HepG2 (cell line): ENCODE measurements at regions not wholly inside any gene's neighbourhood (a gene's known extent, or its start where the extent isn't known, plus 50 kb on each side); places are given as distances from the start of the nearest gene placed in this dataset.

Experiments used
- ATAC-seq: fragments of 200-7000 bp; cut with Tn5 transposase; 3 replicates; pipeline ENCODE4 v1.9.1; 2020; ENCODE audit warnings: mild to moderate bottlenecking, moderate library complexity
- BruUV-seq: library from RNA; stranded (reverse); fragments of 400-500 nt; replicated peaks from 2 replicates; lab custom pipeline; 2021; lab: Mats Ljungman, UMichigan
- CTCF ChIA-PET: fragments of 300-600 bp; formaldehyde crosslinking; extraction: SDS; loops from one replicate; lab custom pipeline; 2021; ENCODE audit warnings: low total read pairs, inconsistent platforms, low intra/inter-chr PET ratio; lab: Yijun Ruan, JAX
- POLR2A ChIA-PET: fragments of 350-600 bp; sonication (Branson Sonifier 250); formaldehyde crosslinking; loops from one replicate; lab custom pipeline; 2020; ENCODE audit warnings: antibody characterized with exemption, inconsistent platforms; lab: Yijun Ruan, JAX
- DNase-seq: peaks from one replicate; pipeline ENCODE4 v3.0.0-alpha.2; 2015; ENCODE audit warnings: low spot score
- FAIRE-seq: peaks from 3 replicates; lab custom pipeline; 2011; peaks lifted over from hg19 to GRCh38; lab: Jason Lieb, UNC
- H2AFZ ChIP-seq: one replicate; pipeline ENCODE4 v1.6.1; 2011; ENCODE audit warnings: low read length, inconsistent platforms
- H3K27ac ChIP-seq: fragments of 300-600 bp; 3 replicates; pipeline ENCODE4 v1.8.0; 2011; ENCODE audit warnings: mixed run types, mild to moderate bottlenecking, mixed read lengths, low read length, inconsistent platforms; ENCODE audit not compliant: insufficient read depth; ENCODE audit errors: extremely low read length
- H3K27me3 ChIP-seq, 2 experiments: fragments of 200-600 bp in 1 of 2; 2 replicates in 1 of 2; 3 replicates in 1 of 2; pipeline versions ENCODE4 v1.6.0 to v1.8.0; 2011; ENCODE audit warnings: low read length in 2 of 2, mild to moderate bottlenecking in 2 of 2, moderate library complexity in 2 of 2, inconsistent platforms in 1 of 2; ENCODE audit not compliant: insufficient read depth in 2 of 2, control insufficient read depth in 1 of 2
- H3K36me3 ChIP-seq, 2 experiments: fragments of 200-600 bp in 1 of 2; replicated peaks in 1 of 2; 2 replicates in 1 of 2; 3 replicates in 1 of 2; pipeline versions ENCODE4 v1.5.1 to v1.8.0; 2011; ENCODE audit warnings: low read length in 2 of 2, inconsistent platforms in 1 of 2; ENCODE audit not compliant: insufficient read depth in 2 of 2, control insufficient read depth in 1 of 2
- H3K4me1 ChIP-seq: 2 replicates; pipeline ENCODE4 v1.5.1; 2012; ENCODE audit warnings: low read length, inconsistent platforms; ENCODE audit not compliant: insufficient read depth
- H3K4me2 ChIP-seq: 2 replicates; pipeline ENCODE4 v1.6.0; 2011; ENCODE audit warnings: low read depth, low read length, inconsistent platforms
- H3K4me3 ChIP-seq, 3 experiments: fragments of 200-600 bp in 1 of 3; sonication (generic), shearing (Covaris generic) in 1 of 3; replicated peaks in 1 of 3; 2 replicates each; pipeline ENCODE4 v1.5.1; 2011 to 2016; ENCODE audit warnings: low read length in 3 of 3, inconsistent platforms in 2 of 3, low read depth in 2 of 3, mild to moderate bottlenecking in 2 of 3, control low read depth in 1 of 3, mixed read lengths in 1 of 3; ENCODE audit not compliant: insufficient read depth in 1 of 3
- H3K79me2 ChIP-seq: one replicate; pipeline ENCODE4 v1.6.1; 2011; ENCODE audit warnings: low read length, inconsistent platforms; ENCODE audit not compliant: insufficient read depth
- H3K9ac ChIP-seq: 2 replicates; pipeline ENCODE4 v1.6.0; 2011; ENCODE audit warnings: mild to moderate bottlenecking, low read depth, low read length, inconsistent platforms; ENCODE audit not compliant: insufficient read depth
- H3K9me3 ChIP-seq: 2 replicates; pipeline ENCODE4 v1.5.1; 2012; ENCODE audit warnings: mild to moderate bottlenecking, low read length
- H4K20me1 ChIP-seq: 2 replicates; pipeline ENCODE4 v1.6.0; 2011; ENCODE audit warnings: inconsistent platforms, mild to moderate bottlenecking, low read length, moderate library complexity; ENCODE audit not compliant: insufficient read depth
- ATF1 ChIP-seq: IDR thresholded peaks from 2 replicates; pipeline ENCODE4 v1.6.1; 2016; ENCODE audit warnings: mild to moderate bottlenecking, control low read depth
- DNMT1 ChIP-seq: sonication (generic); formaldehyde crosslinking; IDR thresholded peaks from 2 replicates; pipeline ENCODE4 v1.5.1; 2020; ENCODE audit warnings: mild to moderate bottlenecking, missing genetic modification reagents
- HNF4A ChIP-seq: sonication (generic); formaldehyde crosslinking; IDR thresholded peaks from 2 replicates; pipeline ENCODE4 v1.4.0; 2020; ENCODE audit warnings: missing genetic modification reagents
- HOXA5 ChIP-seq: sonication (generic); formaldehyde crosslinking; IDR thresholded peaks from 2 replicates; pipeline ENCODE4 v1.4.0; 2020; ENCODE audit warnings: missing genetic modification reagents
- IRF1 ChIP-seq: sonication (generic); formaldehyde crosslinking; IDR thresholded peaks from 2 replicates; pipeline ENCODE4 v1.4.0; 2020; ENCODE audit warnings: low read depth, mild to moderate bottlenecking, missing genetic modification reagents
- JUN ChIP-seq: sonication (generic); formaldehyde crosslinking; IDR thresholded peaks from 2 replicates; pipeline ENCODE4 v1.4.0; 2020; ENCODE audit warnings: mild to moderate bottlenecking, missing genetic modification reagents
- KIAA2018 ChIP-seq: sonication (generic); formaldehyde crosslinking; IDR thresholded peaks from 2 replicates; pipeline ENCODE4 v1.5.0; 2020; ENCODE audit warnings: mild to moderate bottlenecking, missing genetic modification reagents, borderline replicate concordance
- MTA1 ChIP-seq: sonication (generic); formaldehyde crosslinking; IDR thresholded peaks from 2 replicates; pipeline ENCODE4 v1.4.0; 2020; ENCODE audit warnings: missing genetic modification reagents, mild to moderate bottlenecking, borderline replicate concordance
- NONO ChIP-seq, 2 experiments: fragments of 450-650 bp in 1 of 2; sonication (generic) in 1 of 2; formaldehyde crosslinking in 1 of 2; IDR thresholded peaks in 1 of 2; conservative IDR thresholded peaks in 1 of 2; 2 replicates each; pipeline versions ENCODE4 v1.6.1 to v1.8.0; 2017 to 2022; ENCODE audit warnings: mild to moderate bottlenecking in 1 of 2, missing genetic modification reagents in 1 of 2, moderate library complexity in 1 of 2
- POLR2A ChIP-seq, 2 experiments: IDR thresholded peaks; 2 replicates each; pipeline ENCODE4 v1.6.1; 2011; ENCODE audit warnings: low read depth in 2 of 2, low read length in 2 of 2, mild to moderate bottlenecking in 1 of 2, moderate library complexity in 1 of 2; ENCODE audit not compliant: insufficient read depth in 1 of 2
- TOPORS ChIP-seq: sonication (generic); formaldehyde crosslinking; IDR thresholded peaks from 2 replicates; pipeline ENCODE4 v1.8.0; 2023; ENCODE audit warnings: mild to moderate bottlenecking, missing genetic modification reagents
- ZC3H4 ChIP-seq: sonication (generic); formaldehyde crosslinking; IDR thresholded peaks from 2 replicates; pipeline ENCODE4 v1.4.0; 2020; ENCODE audit warnings: missing genetic modification reagents, borderline replicate concordance
- ZFP36L2 ChIP-seq: sonication (generic); formaldehyde crosslinking; IDR thresholded peaks from 2 replicates; pipeline ENCODE4 v1.4.0; 2020; ENCODE audit warnings: missing genetic modification reagents
- ZNF567 ChIP-seq: sonication (generic); formaldehyde crosslinking; IDR thresholded peaks from 2 replicates; pipeline ENCODE4 v1.8.1; 2023; ENCODE audit warnings: mild to moderate bottlenecking, missing genetic modification reagents, borderline replicate concordance
- ZXDC ChIP-seq: sonication (generic); formaldehyde crosslinking; IDR thresholded peaks from 2 replicates; pipeline ENCODE4 v1.5.0; 2020; ENCODE audit warnings: mild to moderate bottlenecking, missing genetic modification reagents
- WGBS: methylation state at CpG from one replicate; pipeline ENCODE4 v1.1.6; 2017; ENCODE audit warnings: low lambda C conversion rate; 5-methylcytosine and 5-hydroxymethylcytosine counted together
- in situ Hi-C: cut with HindIII; loops from 2 replicates; pipeline ENCODE4 v1.10.0; 2017; ENCODE audit warnings: low pct_unique_long_range_greater_than_20kb; ENCODE audit not compliant: extremely low pct_ligation_motif_present
- intact Hi-C: fragments of 100-400 bp; cut with micrococcal nuclease; formaldehyde crosslinking; loops from one replicate; pipeline ENCODE4 v1.10.0; 2022; ENCODE audit not compliant: unreplicated experiment

- no peaks in the 10 kb centered on the region for H4K20me1 ChIP-seq
- no peaks in the 10 kb centered on the region for H3K27me3 ChIP-seq
- ChIA-PET CTCF (no interaction called here), POLR2A (no interaction called here)
- H3K9me3 ChIP-seq: peaks cover 8% of the 10 kb centered on the region
- H2AFZ ChIP-seq: no peak overlapping the region
- ATAC-seq: no peak
- WGBS: under 1% methylated on average over 3 of the region's 3 CpGs
- H3K27ac ChIP-seq: no peak overlapping the region
- no peak overlapping the region for H3K4me3 ChIP-seq
- no peaks in the 10 kb centered on the region for H3K36me3 ChIP-seq
- H3K4me1 ChIP-seq: no peaks in the 10 kb centered on the region
- in situ Hi-C loops: no loop called here
- H3K4me2 ChIP-seq: no peak overlapping the region
- intact Hi-C loops: no loop called here
- H3K9ac ChIP-seq: no peak overlapping the region
- no peak for FAIRE-seq
- DNase-seq: no peak
- no peaks in the 10 kb centered on the region for H3K79me2 ChIP-seq
- BruUV-seq: no TSS peak
- TF ChIP-seq ATF1 (CRISPR knock-in tag) (no peak), POLR2A (IDR thresholded peaks at IDR 0.05; ENCODE audit: insufficient read depth in 1 of 2, low read depth in 2 of 2, low read length in 2 of 2) (no peak), IRF1 (CRISPR knock-in tag) (no peak), DNMT1 (no peak), ZXDC (CRISPR knock-in tag) (no peak), MTA1 (CRISPR knock-in tag) (no peak), ZNF567 (CRISPR knock-in tag) (no peak), ZFP36L2 (CRISPR knock-in tag) (no peak), JUN (CRISPR knock-in tag) (no peak), HNF4A (CRISPR knock-in tag) (no peak), TOPORS (no peak), NONO (IDR thresholded peaks at IDR 0.05) (no peak), NONO (CRISPR knock-in tag; conservative IDR thresholded peaks at IDR 0.05) (no peak), ZC3H4 (CRISPR knock-in tag) (no peak), KIAA2018 (CRISPR knock-in tag) (no peak), HOXA5 (no peak)
Measured at GRCh38 chr6:19446570-19446969, 390.6 kb upstream of the ID4 start.
